Thymus (tissue), 11 donors: ENCODE measurements at regions not wholly inside any gene's neighbourhood (a gene's known extent, or its start where the extent isn't known, plus 50 kb on each side); places are given as distances from the start of the nearest gene placed in this dataset.
"Not testable (repeated sequence)": the region's sequence is repeated elsewhere in the genome, so short reads cannot be mapped to it uniquely, and the experiment has no call there.

Source experiments
- DNase-seq, 9 donors: peaks; one replicate each; pipeline ENCODE4 v3.0.0-alpha.2; 2013; ENCODE audit warnings: low spot score in 9 of 9, low read depth in 6 of 9, missing footprints in 1 of 9
- H3K27ac ChIP-seq, 2 donors: one replicate each; pipeline ENCODE4 v1.5.1; 2013; ENCODE audit warnings: control low read depth in 1 of 2, low read depth in 1 of 2, low read length in 1 of 2, mild to moderate bottlenecking in 1 of 2, moderate library complexity in 1 of 2
- H3K27me3 ChIP-seq, 2 donors: one replicate each; pipeline ENCODE4 v1.5.1; 2013; ENCODE audit warnings: low read length in 1 of 2; ENCODE audit not compliant: control insufficient read depth in 2 of 2, insufficient read depth in 1 of 2
- H3K36me3 ChIP-seq, 2 donors: one replicate each; pipeline ENCODE4 v1.5.1; 2013; ENCODE audit warnings: low read length in 1 of 2, mild to moderate bottlenecking in 1 of 2, moderate library complexity in 1 of 2; ENCODE audit not compliant: control insufficient read depth in 2 of 2, insufficient read depth in 2 of 2
- H3K4me1 ChIP-seq, 2 donors: one replicate each; pipeline ENCODE4 v1.5.1; 2013; ENCODE audit warnings: low read length in 2 of 2; ENCODE audit not compliant: control insufficient read depth in 2 of 2, insufficient read depth in 2 of 2
- H3K4me3 ChIP-seq, 2 donors: one replicate each; pipeline ENCODE4 v1.5.1; 2013; ENCODE audit warnings: low read length in 2 of 2, control low read depth in 1 of 2, mild to moderate bottlenecking in 1 of 2
- H3K9me3 ChIP-seq, 2 donors: one replicate each; pipeline ENCODE4 v1.5.1; 2013; ENCODE audit warnings: low read length in 1 of 2, mild to moderate bottlenecking in 1 of 2; ENCODE audit not compliant: control insufficient read depth in 2 of 2, insufficient read depth in 1 of 2
- WGBS: extraction: QIAGEN DNeasy Blood & Tissue Kit; methylation state at CpG from one replicate; pipeline ENCODE4 v1.1.7; 2013; 5-methylcytosine and 5-hydroxymethylcytosine counted together
- donor health status: healthy.

- H3K27me3 ChIP-seq, DNase-seq, H3K4me3 ChIP-seq, H3K36me3 ChIP-seq, H3K9me3 ChIP-seq, H3K27ac ChIP-seq: not testable (repeated sequence)
- peaks cover 19 to 29% of the 10 kb centered on the region in 2 donors for H3K4me1 ChIP-seq
- whole genome bisulfite sequencing, result 99% methylated on average over 3 of the region's 3 CpGs
Observed at GRCh38 chr12:116327992-116328391, 50.5 kb upstream of the MED13L start.

GRCh38 chr12:116331876-116332275 lies 54.4 kb upstream of the MED13L start:
- Histone ChIP-seq H3K4me1 (no peaks in the 10 kb centered on the region), H3K36me3 (no peaks in the 10 kb centered on the region), H3K27me3 (no peaks in the 10 kb centered on the region), H3K4me3 (no peak overlapping the region), H3K27ac (no peak overlapping the region), H3K9me3 (peaks cover 0 to 4% of the 10 kb centered on the region in 2 donors)
- WGBS, result 98% methylated on average over 2 of the region's 2 CpGs
- DNase-seq, result no peak

- no peaks in the 10 kb centered on the region for H3K4me1 ChIP-seq
- H3K9me3 ChIP-seq, result peaks cover 0 to 4% of the 10 kb centered on the region in 2 donors
- WGBS, result 98% methylated on average over 11 of the region's 11 CpGs
- H3K36me3 ChIP-seq, result no peaks in the 10 kb centered on the region
- no peaks in the 10 kb centered on the region for H3K27me3 ChIP-seq
- no peak for DNase-seq
- H3K4me3 ChIP-seq, result no peak overlapping the region
- no peak overlapping the region for H3K27ac ChIP-seq
Observed at GRCh38 chr12:116332705-116333380, 55.4 kb upstream of the MED13L start.

GRCh38 chr12:116333402-116333801 lies 55.9 kb upstream of the MED13L start:
- DNase-seq, result no peak
- H3K27ac ChIP-seq, result no peak overlapping the region
- H3K27me3 ChIP-seq, result no peaks in the 10 kb centered on the region
- H3K9me3 ChIP-seq, result peaks cover 0 to 4% of the 10 kb centered on the region in 2 donors
- 95% methylated on average over 5 of the region's 5 CpGs for WGBS
- no peaks in the 10 kb centered on the region for H3K4me1 ChIP-seq
- H3K4me3 ChIP-seq, result no peak overlapping the region
- H3K36me3 ChIP-seq, result no peaks in the 10 kb centered on the region

- Histone ChIP-seq H3K27me3 (no peaks in the 10 kb centered on the region), H3K9me3 (no peaks in the 10 kb centered on the region), H3K4me3 (no peak overlapping the region), H3K4me1 (no peaks in the 10 kb centered on the region), H3K27ac (no peak overlapping the region), H3K36me3 (no peaks in the 10 kb centered on the region)
- 93% methylated on average over 11 of the region's 11 CpGs for WGBS
- DNase-seq, result peak in 1 of 9 donors; percentile 29
Observed at GRCh38 chr12:116336542-116337065, 59.1 kb upstream of the MED13L start.

GRCh38 chr12:116337312-116337711 lies 59.8 kb upstream of the MED13L start:
- H3K27me3 ChIP-seq, result no peaks in the 10 kb centered on the region

GRCh38 chr12:116338064-116338846 lies 60.8 kb upstream of the MED13L start:
- H3K4me3 ChIP-seq, result no peak overlapping the region
- H3K27ac ChIP-seq, result no peak overlapping the region
- no peaks in the 10 kb centered on the region for H3K36me3 ChIP-seq
- no peaks in the 10 kb centered on the region for H3K27me3 ChIP-seq
- H3K4me1 ChIP-seq, result no peaks in the 10 kb centered on the region
- WGBS, result 97% methylated on average over 11 of the region's 11 CpGs
- DNase-seq, result no peak
- H3K9me3 ChIP-seq, result no peaks in the 10 kb centered on the region

More at GRCh38 chr12:116337312-116337711, 59.8 kb upstream of the MED13L start:
- Histone ChIP-seq H3K9me3 (no peaks in the 10 kb centered on the region), H3K36me3 (no peaks in the 10 kb centered on the region), H3K4me3 (no peak overlapping the region), H3K4me1 (no peaks in the 10 kb centered on the region), H3K27ac (no peak overlapping the region)
- DNase-seq, result no peak
- WGBS, result 95% methylated on average over 9 of the region's 9 CpGs

GRCh38 chr12:116339062-116339461 lies 61.6 kb upstream of the MED13L start:
- DNase-seq, result no peak
- Histone ChIP-seq H3K27ac (no peak overlapping the region), H3K4me1 (no peaks in the 10 kb centered on the region), H3K36me3 (no peaks in the 10 kb centered on the region), H3K27me3 (no peaks in the 10 kb centered on the region), H3K4me3 (no peak overlapping the region), H3K9me3 (no peaks in the 10 kb centered on the region)
- 95% methylated on average over 3 of the region's 3 CpGs for WGBS

GRCh38 chr12:116339800-116340371 lies 62.4 kb upstream of the MED13L start:
- 97% methylated on average over 3 of the region's 3 CpGs for WGBS
- H3K27ac ChIP-seq, result no peak overlapping the region
- no peaks in the 10 kb centered on the region for H3K9me3 ChIP-seq
- no peaks in the 10 kb centered on the region for H3K4me1 ChIP-seq
- no peaks in the 10 kb centered on the region for H3K36me3 ChIP-seq
- no peaks in the 10 kb centered on the region for H3K27me3 ChIP-seq
- DNase-seq, result no peak
- no peak overlapping the region for H3K4me3 ChIP-seq
